PC-9 (cell line): ENCODE measurements at regions not wholly inside any gene's neighbourhood (a gene's known extent, or its start where the extent isn't known, plus 50 kb on each side); places are given as distances from the start of the nearest gene placed in this dataset.

Experiments used
- BruUV-seq: library from RNA; stranded (reverse); fragments of 400-500 nt; replicated peaks from 2 replicates; lab custom pipeline; 2021; lab: Mats Ljungman, UMichigan
- CTCF ChIA-PET: fragments of 300-600 bp; sonication (Branson Sonifier 250); formaldehyde crosslinking; loops from one replicate; lab custom pipeline; 2022; ENCODE audit warnings: antibody characterized with exemption; lab: Charles Lee
- POLR2A ChIA-PET: fragments of 300-600 bp; sonication (Branson Sonifier 250); formaldehyde crosslinking; loops from one replicate; lab custom pipeline; 2022; ENCODE audit warnings: antibody characterized with exemption; ENCODE audit not compliant: unreplicated experiment; lab: Charles Lee
- DNase-seq, 2 experiments: peaks; one replicate each; pipeline versions ENCODE4 v3.0.0 to v3.0.0-alpha.2; 2015 to 2022; ENCODE audit warnings: mixed read lengths in 1 of 2
- H2AFZ ChIP-seq: fragments of 200-600 bp; sonication (generic); 2 replicates; pipeline ENCODE4 v1.8.1; 2017; ENCODE audit warnings: antibody characterized with exemption
- H3F3A ChIP-seq: fragments of 200-600 bp; sonication (generic); 2 replicates; pipeline ENCODE4 v1.8.1; 2017; ENCODE audit warnings: antibody characterized with exemption, mild to moderate bottlenecking, low read depth; ENCODE audit not compliant: insufficient read depth
- H3K27ac ChIP-seq: fragments of 200-600 bp; sonication (generic); 2 replicates; pipeline ENCODE4 v1.6.1; 2016; ENCODE audit warnings: mixed run types
- H3K27me3 ChIP-seq: fragments of 200-600 bp; sonication (generic); 2 replicates; pipeline ENCODE4 v1.6.1; 2016; ENCODE audit warnings: low read depth, mixed run types; ENCODE audit not compliant: insufficient read depth
- H3K36me3 ChIP-seq: fragments of 200-600 bp; sonication (generic); 2 replicates; pipeline ENCODE4 v1.6.1; 2016; ENCODE audit warnings: low read depth, mixed run types
- H3K4me1 ChIP-seq: fragments of 200-600 bp; sonication (generic); replicated peaks from 2 replicates; pipeline ENCODE4 v1.6.1; 2016; ENCODE audit warnings: mixed run types; ENCODE audit not compliant: insufficient read depth
- H3K4me2 ChIP-seq: fragments of 200-600 bp; sonication (generic); 2 replicates; pipeline ENCODE4 v1.6.1; 2017; ENCODE audit warnings: mixed run types
- H3K4me3 ChIP-seq: fragments of 200-600 bp; sonication (generic); 2 replicates; pipeline ENCODE4 v1.6.1; 2016; ENCODE audit warnings: mixed run types
- H3K79me2 ChIP-seq: fragments of 200-600 bp; sonication (generic); 2 replicates; pipeline ENCODE4 v1.6.1; 2017; ENCODE audit warnings: low read depth, mixed run types
- H3K9me2 ChIP-seq: fragments of 200-600 bp; sonication (generic); 2 replicates; pipeline ENCODE4 v1.8.1; 2017; ENCODE audit warnings: mild to moderate bottlenecking; ENCODE audit not compliant: insufficient read depth
- H3K9me3 ChIP-seq: fragments of 200-600 bp; sonication (generic); 2 replicates; pipeline ENCODE4 v1.8.1; 2016; ENCODE audit warnings: low read depth; ENCODE audit not compliant: insufficient read depth
- H4K20me1 ChIP-seq: fragments of 200-600 bp; sonication (generic); 2 replicates; pipeline ENCODE4 v1.8.1; 2017; ENCODE audit not compliant: insufficient read depth
- EZH2 ChIP-seq: fragments of 200-600 bp; sonication (generic); IDR thresholded peaks from 2 replicates; pipeline ENCODE4 v1.8.0; 2017; ENCODE audit warnings: antibody characterized with exemption, low read depth
- intact Hi-C: fragments of 100-400 bp; cut with micrococcal nuclease; formaldehyde crosslinking; loops from one replicate; pipeline ENCODE4 v1.10.0; 2022; ENCODE audit not compliant: unreplicated experiment
- TF ChIP-seq, protein P1 (sequence below): fragments of 200-600 bp; sonication (generic); conservative IDR thresholded peaks from 2 replicates; pipeline ENCODE4 v1.6.1; 2017; ENCODE audit warnings: mixed run types, antibody characterized with exemption, mild to moderate bottlenecking, moderate library complexity

DNA sequence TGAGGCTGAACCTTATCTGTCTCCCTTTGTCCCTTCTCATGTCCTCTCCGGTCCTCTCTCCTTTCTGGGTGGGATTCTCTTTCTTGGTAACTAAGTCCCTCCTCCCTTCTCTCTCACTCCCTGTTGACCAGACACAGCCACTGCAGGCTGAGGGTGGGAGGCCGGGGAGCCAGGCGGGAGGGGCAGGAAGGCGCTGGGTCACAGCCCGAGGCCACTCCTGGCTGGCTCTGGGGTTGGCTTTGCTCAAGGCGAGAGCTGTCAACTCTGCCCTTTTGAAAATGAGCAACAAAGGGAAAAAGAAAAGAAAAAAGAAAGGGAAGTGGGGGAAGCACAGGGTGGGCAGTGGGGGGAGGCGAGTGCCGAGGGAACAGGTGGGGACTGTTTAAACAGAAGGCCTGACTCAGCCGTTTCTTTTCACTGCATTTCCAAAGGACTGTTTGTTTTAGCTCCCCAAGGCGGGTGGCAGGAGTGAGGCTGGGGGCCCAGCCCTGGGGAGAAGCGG is 70.5 kb upstream of the IGFBP5 start:
- H3K9me2 ChIP-seq = no peaks in the 10 kb centered on the region
- no peak overlapping the region for H3K4me3 ChIP-seq
- CTCF ChIA-PET = interaction anchor here (0.6 kb wide), 1 partner anchor 457 kb away, joined by 3 read pairs; no protein-coding TSS in a partner anchor
- H3K4me2 ChIP-seq = no peak overlapping the region
- no peaks in the 10 kb centered on the region for H3K36me3 ChIP-seq
- no peaks in the 10 kb centered on the region for H3K27me3 ChIP-seq
- no TSS peak for BruUV-seq
- no peaks in the 10 kb centered on the region for H3F3A ChIP-seq
- no peaks in the 10 kb centered on the region for H3K79me2 ChIP-seq
- H3K27ac ChIP-seq = no peak overlapping the region
- no peaks in the 10 kb centered on the region for H3K4me1 ChIP-seq
- TF ChIP-seq EZH2 = no peak
- TF ChIP-seq, protein P1, sequence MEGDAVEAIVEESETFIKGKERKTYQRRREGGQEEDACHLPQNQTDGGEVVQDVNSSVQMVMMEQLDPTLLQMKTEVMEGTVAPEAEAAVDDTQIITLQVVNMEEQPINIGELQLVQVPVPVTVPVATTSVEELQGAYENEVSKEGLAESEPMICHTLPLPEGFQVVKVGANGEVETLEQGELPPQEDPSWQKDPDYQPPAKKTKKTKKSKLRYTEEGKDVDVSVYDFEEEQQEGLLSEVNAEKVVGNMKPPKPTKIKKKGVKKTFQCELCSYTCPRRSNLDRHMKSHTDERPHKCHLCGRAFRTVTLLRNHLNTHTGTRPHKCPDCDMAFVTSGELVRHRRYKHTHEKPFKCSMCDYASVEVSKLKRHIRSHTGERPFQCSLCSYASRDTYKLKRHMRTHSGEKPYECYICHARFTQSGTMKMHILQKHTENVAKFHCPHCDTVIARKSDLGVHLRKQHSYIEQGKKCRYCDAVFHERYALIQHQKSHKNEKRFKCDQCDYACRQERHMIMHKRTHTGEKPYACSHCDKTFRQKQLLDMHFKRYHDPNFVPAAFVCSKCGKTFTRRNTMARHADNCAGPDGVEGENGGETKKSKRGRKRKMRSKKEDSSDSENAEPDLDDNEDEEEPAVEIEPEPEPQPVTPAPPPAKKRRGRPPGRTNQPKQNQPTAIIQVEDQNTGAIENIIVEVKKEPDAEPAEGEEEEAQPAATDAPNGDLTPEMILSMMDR = no peak
- POLR2A ChIA-PET = no interaction called here
- no peaks in the 10 kb centered on the region for H4K20me1 ChIP-seq
- H3K9me3 ChIP-seq = no peaks in the 10 kb centered on the region
- intact Hi-C loops = no loop called here
- DNase-seq = peak in 1 of 2 experiments; percentile 21
- H2AFZ ChIP-seq = no peak overlapping the region

DNA sequence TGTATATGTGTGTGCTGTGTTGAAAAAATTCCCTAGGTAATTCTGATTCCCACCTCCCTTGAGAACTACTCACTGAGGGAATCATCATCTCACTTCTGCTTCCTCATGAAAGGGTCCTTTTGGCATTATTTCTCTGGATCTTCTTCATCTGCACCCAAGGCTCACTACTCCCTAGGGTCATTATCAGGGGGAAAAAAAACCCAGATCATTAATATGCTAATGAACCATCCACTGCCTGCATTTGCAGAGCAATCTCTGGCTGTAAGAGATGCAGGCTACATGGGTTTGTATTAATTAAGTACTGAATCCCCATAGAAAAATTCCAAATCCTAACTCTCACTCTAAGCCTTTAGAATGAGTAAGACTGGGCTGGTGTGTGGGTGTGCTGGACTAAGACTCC is 68.0 kb upstream of the IGFBP5 start:
- ChIA-PET CTCF (no interaction called here), POLR2A (no interaction called here)
- H3K4me2 ChIP-seq = no peak overlapping the region
- H2AFZ ChIP-seq = no peak overlapping the region
- H3F3A ChIP-seq = no peaks in the 10 kb centered on the region
- H3K4me3 ChIP-seq = no peak overlapping the region
- no peak overlapping the region for H3K27ac ChIP-seq
- DNase-seq = no peak
- H3K27me3 ChIP-seq = no peaks in the 10 kb centered on the region
- intact Hi-C loops = no loop called here
- H3K36me3 ChIP-seq = no peaks in the 10 kb centered on the region
- no peaks in the 10 kb centered on the region for H3K9me3 ChIP-seq
- BruUV-seq = no TSS peak
- H3K9me2 ChIP-seq = no peaks in the 10 kb centered on the region
- H4K20me1 ChIP-seq = no peaks in the 10 kb centered on the region
- H3K4me1 ChIP-seq = no peaks in the 10 kb centered on the region
- H3K79me2 ChIP-seq = no peaks in the 10 kb centered on the region
- no peak for TF ChIP-seq EZH2
- TF ChIP-seq, protein P1 = no peak

DNA sequence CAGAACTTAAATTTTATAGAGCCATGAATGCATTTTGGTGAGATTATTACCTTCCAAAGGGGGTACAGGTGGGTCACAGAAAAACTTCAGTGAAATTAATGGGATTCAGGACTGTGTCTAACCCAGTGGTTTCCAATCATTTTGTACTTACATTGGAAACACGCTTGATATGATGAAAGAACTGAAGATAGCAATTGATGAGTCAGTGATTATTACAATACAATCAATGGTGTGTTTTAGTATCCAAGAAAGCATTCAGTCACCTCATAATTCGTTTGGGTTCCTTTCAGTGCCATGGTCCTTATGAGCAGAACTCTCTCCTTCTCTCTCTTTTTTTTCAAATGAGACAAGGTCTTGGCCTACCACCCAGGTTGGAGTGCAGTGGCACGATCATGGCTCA is 66.5 kb upstream of the IGFBP5 start:
- Histone ChIP-seq H2AFZ (no peak overlapping the region), H3K9me3 (no peaks in the 10 kb centered on the region), H3K4me3 (no peak overlapping the region), H3K27ac (no peak overlapping the region), H3K4me1 (no peaks in the 10 kb centered on the region), H3K79me2 (no peaks in the 10 kb centered on the region), H3F3A (no peaks in the 10 kb centered on the region), H3K27me3 (no peaks in the 10 kb centered on the region), H4K20me1 (no peaks in the 10 kb centered on the region), H3K9me2 (no peaks in the 10 kb centered on the region), H3K36me3 (no peaks in the 10 kb centered on the region), H3K4me2 (no peak overlapping the region)
- intact Hi-C loops = no loop called here
- POLR2A ChIA-PET = no interaction called here
- CTCF ChIA-PET = no interaction called here
- no peak for DNase-seq
- no peak for TF ChIP-seq EZH2
- TF ChIP-seq, protein P1 = no peak
- no TSS peak for BruUV-seq
